Gastroesophageal sphincter (tissue), 3 donors: ENCODE measurements at regions not wholly inside any gene's neighbourhood (a gene's known extent, or its start where the extent isn't known, plus 50 kb on each side); places are given as distances from the start of the nearest gene placed in this dataset.

Source experiments
- CTCF ChIP-seq, 4 experiments: fragments of 200-600 bp in 2 of 4; fragments of 450-650 bp in 2 of 4; sonication (generic) in 1 of 4; IDR thresholded peaks; one replicate each; pipeline ENCODE4 v1.5.1; 2017 to 2019; ENCODE audit warnings: antibody characterized with exemption in 4 of 4, mild to moderate bottlenecking in 2 of 4, moderate library complexity in 2 of 4
- POLR2A ChIP-seq, 2 donors: fragments of 450-650 bp; IDR thresholded peaks; one replicate each; pipeline ENCODE4 v1.6.1; 2017; ENCODE audit warnings: antibody characterized with exemption in 2 of 2, mild to moderate bottlenecking in 2 of 2, moderate library complexity in 1 of 2

GRCh38 chr13:54356849-54357248, 1328.2 kb downstream of the OLFM4 start:
- TF ChIP-seq CTCF (IDR thresholded peaks at IDR 0.05) (no peak), POLR2A (IDR thresholded peaks at IDR 0.05) (no peak)
